Heart left ventricle (tissue), 13 donors: ENCODE measurements at regions not wholly inside any gene's neighbourhood (a gene's known extent, or its start where the extent isn't known, plus 50 kb on each side); places are given as distances from the start of the nearest gene placed in this dataset.

Experiments used
- POLR2A ChIP-seq, 2 donors: fragments of 450-650 bp; IDR thresholded peaks; one replicate each; pipeline ENCODE4 v1.6.1; 2017; ENCODE audit warnings: antibody characterized with exemption in 2 of 2, mild to moderate bottlenecking in 2 of 2, moderate library complexity in 2 of 2
- TF ChIP-seq, protein P1 (sequence below), 12 donors: fragments of 200-600 bp; sonication (generic) in 4 of 12; IDR thresholded peaks; one replicate each; pipeline versions ENCODE4 v1.5.0 to v1.8.0; 2018 to 2022; ENCODE audit warnings: antibody characterized with exemption in 12 of 12, mild to moderate bottlenecking in 5 of 12
- donor health status: ischemic (EF 13 %, LVEDD 7.1; RV severe dilation, severe dysfunction).
- donor health status: DM: no; HTN: yes; CAD: no.
- donor health status: DM: no; HTN: no; CAD: no.
- donor health status: ischemic (EF 25% LVEDD 6.9; RV normal size, moderate dysfunction).
- donor health status: ischemic (EF 25% LVEDD 5.7; RV mildly dilated, moderate dysfunction).
- donor health status: ischemic (EF 35%, LVEDD 5.7; RV mildly dilated, moderate dysfunction).
- donor health status: nonischemic (EF 11% LVEDD 7.7; RV severe dilation, severe dysfunction).
- donor health status: DM: yes; HTN: yes; CAD: no.
- donor health status: PGD.
- donor health status: ischemic (EF 29% LVEDD 5.4; RV normal size, mild dysfunction).
- donor health status: nonischemic (EF 23%, LVEDD 6.1; RV moderate dilation, normal function).

GRCh38 chr3:159102001-159102400 is 300.1 kb downstream of the MFSD1 start:
- TF ChIP-seq, protein P1, sequence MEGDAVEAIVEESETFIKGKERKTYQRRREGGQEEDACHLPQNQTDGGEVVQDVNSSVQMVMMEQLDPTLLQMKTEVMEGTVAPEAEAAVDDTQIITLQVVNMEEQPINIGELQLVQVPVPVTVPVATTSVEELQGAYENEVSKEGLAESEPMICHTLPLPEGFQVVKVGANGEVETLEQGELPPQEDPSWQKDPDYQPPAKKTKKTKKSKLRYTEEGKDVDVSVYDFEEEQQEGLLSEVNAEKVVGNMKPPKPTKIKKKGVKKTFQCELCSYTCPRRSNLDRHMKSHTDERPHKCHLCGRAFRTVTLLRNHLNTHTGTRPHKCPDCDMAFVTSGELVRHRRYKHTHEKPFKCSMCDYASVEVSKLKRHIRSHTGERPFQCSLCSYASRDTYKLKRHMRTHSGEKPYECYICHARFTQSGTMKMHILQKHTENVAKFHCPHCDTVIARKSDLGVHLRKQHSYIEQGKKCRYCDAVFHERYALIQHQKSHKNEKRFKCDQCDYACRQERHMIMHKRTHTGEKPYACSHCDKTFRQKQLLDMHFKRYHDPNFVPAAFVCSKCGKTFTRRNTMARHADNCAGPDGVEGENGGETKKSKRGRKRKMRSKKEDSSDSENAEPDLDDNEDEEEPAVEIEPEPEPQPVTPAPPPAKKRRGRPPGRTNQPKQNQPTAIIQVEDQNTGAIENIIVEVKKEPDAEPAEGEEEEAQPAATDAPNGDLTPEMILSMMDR (IDR thresholded peaks at IDR 0.05): no peak
- no peak for TF ChIP-seq POLR2A (IDR thresholded peaks at IDR 0.05)
